GM21529 (cell line): ENCODE measurements at regions not wholly inside any gene's neighbourhood (a gene's known extent, or its start where the extent isn't known, plus 50 kb on each side); places are given as distances from the start of the nearest gene placed in this dataset.

Experiments
- ATAC-seq: cut with Tn5 transposase; IDR thresholded peaks from one replicate; pipeline ENCODE4 v1.9.1; 2021; ENCODE audit not compliant: unreplicated experiment

DNA sequence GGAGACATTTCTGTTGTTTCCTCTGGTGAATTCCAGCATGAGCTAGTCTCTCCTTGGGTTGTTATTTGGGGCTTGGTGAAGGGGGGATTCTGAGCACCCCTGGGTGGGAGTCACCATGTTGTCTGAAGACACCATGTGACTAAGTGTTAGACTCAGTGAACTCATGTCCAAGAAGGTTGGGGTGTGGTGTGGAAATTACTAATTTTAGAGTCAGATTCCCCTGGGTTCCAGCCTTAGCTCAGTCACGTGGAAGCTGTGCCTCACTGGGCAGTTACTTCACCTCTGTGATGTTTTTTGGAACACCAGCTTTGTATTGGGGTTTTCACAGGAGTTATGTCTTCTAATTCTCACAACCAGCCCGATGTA, 171.5 kb downstream of the RPLP1 start:
- ATAC-seq = no peak

DNA sequence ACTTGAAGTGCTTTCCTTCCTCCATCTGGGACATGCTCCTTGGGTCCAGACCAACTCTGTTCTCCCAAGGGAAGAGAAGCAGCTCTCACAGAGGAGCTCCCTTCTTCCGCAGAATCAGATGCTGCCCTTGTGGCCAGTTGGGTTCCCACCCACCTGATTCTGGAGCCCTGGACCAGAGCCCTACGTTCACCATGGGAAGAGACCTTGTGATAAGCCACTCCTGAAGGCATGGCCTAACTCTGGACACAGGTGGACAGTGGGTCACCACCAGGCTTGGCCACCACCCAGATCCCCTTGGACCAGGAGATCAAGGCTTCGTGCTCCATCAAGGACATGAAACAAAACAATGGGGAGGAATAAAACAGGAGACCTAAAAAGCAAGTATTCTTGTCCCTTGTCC, 172.2 kb downstream of the RPLP1 start:
- ATAC-seq = no peak

GRCh38 chr15:69625328-69625727, 172.7 kb downstream of the RPLP1 start:
- no peak for ATAC-seq

- no peak for ATAC-seq
These were observed 173.8 kb downstream of the RPLP1 start for GRCh38 chr15:69626095-69627066.

DNA sequence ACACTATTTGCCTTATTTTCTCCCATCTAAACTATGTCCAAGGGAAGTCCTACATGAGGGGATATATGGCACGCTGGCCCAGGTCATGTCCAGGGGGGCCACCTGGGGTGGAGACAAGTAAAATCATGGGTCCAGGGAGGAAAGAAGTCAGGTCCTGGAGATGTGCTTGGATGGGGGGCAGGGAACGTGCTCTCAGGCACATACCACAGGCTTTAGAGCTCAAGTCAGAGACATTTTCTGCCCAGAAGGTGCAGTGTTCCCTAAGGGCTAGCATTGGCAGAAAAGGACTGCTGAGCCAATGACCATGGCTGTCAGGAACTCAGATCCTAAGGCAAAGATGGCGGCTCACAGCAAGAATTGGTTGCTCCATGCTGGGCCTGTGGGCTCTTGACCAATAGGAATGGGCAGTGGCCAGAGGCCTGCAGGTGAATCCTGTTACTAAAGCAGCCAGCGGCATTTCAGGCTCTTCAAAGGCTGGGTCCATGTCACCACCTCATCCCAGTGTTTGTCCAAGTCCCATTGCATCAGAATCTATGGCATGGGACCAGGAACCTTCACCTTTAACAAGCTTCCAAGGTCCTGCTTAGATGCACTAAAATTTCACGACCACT, 175.0 kb downstream of the RPLP1 start:
- no peak for ATAC-seq

DNA sequence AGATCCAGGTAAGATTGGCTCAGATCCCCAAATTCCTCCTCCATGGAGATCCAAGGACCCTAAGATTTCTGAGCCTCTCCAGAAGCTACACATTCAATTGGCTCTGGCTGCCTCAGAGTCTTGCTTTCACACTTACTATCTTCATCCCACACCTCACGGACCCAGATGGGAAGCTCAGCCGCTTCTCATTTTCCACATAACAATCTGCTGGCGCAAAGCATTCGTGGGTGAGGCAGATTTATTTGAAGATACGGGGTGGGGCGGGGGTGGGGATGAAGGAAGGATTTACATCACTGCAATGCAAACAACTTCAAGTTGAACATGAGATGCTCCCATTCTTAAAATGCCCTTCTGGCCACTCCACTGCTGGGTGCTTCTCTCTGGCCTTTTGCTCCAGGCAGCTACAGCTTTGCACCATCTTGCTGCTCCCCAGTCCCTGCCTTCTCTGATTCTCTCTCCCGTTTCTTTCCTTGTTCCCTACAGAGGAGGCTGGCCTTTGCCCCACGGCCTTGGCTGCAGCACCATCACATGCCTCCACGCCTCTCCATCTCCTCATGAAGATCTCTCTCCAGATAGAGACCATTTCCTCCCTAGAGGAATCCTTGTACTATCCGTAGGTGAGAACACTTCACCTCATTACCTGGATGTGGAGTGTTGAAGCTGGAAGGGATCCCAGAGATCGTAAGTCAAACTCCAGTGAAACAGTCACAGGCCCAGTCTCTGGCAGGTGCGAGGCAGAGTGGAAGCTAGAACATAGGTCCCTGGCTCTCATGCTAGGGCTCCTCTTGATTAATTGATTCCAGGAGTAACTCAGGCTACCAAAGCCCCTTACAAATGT, 175.9 kb downstream of the RPLP1 start:
- ATAC-seq = no peak

GRCh38 chr15:69629631-69630161, 177.1 kb downstream of the RPLP1 start:
- no peak for ATAC-seq

DNA sequence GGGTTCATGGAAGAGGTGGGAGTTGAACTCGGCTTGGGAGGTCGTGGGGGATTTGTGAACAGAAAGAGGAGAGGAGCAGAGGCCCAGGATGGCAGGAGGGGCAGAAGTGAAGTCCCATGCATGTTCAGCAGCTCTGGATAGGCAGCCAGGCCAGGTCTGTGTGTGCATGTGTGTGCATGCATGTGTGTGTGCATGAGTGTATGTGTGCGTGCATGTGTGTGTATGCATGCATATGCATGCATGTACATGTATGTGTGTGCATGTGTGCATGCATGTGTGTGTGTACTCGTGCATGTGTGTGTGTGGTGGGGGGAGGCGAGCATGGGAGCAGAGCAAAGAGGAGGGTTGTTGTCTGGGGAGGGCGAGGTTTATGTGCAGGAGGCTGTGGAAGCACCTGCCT, 178.4 kb downstream of the RPLP1 start:
- ATAC-seq = no peak

DNA sequence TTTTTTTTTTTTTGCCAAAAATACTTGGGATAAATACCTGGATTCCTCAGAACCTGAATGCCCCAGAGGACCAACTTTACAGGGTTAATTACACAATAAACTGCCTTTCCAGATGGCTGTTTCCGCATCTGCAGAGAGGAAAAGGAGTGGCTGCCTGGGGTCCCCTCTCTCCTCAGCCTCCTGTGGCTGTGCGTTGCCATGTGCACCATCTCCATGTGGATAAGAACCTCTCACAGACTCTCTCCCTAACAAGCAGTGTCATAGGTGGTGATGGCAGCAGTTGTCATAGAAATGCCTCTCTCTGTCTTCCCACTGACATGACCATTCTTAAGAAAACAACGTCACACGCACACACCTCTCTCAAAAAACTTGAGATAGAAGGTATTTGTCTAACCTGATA, 179.4 kb downstream of the RPLP1 start:
- ATAC-seq = no peak

DNA sequence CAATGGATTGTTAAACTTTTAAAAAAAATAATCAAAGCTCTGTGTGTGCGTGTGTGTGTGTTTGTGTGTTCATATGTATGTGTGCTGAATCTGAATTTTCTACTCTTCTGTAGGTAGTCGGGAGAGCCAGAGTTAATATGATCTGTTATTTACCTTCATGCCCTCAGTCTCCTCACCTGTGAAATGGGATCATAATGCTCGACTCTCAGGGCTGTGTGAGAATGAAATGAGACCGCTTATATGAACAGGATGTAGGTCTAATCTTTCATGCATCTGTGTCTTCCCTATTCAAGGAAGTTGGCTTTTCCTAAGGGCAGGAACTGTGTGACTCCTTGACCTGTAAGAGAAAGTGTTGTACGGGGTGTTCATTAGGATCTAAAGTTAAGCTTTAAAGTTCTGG, 182.2 kb downstream of the RPLP1 start:
- ATAC-seq = no peak

GRCh38 chr15:69636169-69636915, 183.7 kb downstream of the RPLP1 start:
- ATAC-seq = no peak

- no peak for ATAC-seq
These were observed 185.2 kb downstream of the RPLP1 start for GRCh38 chr15:69637818-69638217.

- ATAC-seq = no peak
These were observed 190.9 kb downstream of the RPLP1 start for GRCh38 chr15:69643476-69643875.

GRCh38 chr15:69643971-69644370, 191.4 kb downstream of the RPLP1 start:
- ATAC-seq = no peak

DNA sequence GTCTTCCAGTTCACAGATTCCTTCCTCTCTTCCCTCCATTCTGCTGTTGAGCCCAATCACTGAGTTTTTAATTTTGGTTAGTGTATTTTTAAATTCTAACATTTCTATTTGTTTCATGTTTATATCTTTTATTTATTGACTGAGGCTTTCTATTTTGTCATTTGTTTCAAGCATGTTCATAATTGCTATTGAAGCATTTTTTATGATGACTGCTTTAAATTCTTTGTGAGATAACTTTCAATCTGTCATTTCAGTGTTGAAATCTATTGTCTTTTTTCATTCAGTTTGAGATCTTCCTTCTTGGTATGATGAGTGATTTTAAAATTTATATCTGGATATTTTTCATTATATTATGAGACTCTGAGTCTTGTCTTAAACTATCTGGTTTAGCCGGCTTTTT, 192.3 kb downstream of the RPLP1 start:
- ATAC-seq = no peak

DNA sequence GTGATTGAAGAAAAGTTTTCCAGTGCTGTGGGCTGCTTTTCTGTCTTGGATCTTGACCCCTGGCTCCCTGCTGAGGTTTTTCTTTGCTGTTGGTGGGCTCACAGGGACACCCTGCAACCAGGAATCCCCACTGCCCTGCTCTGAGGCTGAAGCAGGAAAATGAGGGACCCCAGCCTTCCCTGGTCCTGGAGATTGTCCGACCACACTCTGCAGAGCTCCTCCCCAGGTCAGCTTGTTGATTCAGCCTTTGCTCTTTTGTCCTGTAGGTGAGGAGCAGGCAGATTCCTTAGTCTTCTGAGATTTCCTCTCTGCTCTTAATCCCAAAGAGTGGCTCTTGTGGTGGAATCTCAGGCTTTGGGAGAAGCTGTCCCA, 194.5 kb downstream of the RPLP1 start:
- no peak for ATAC-seq

DNA sequence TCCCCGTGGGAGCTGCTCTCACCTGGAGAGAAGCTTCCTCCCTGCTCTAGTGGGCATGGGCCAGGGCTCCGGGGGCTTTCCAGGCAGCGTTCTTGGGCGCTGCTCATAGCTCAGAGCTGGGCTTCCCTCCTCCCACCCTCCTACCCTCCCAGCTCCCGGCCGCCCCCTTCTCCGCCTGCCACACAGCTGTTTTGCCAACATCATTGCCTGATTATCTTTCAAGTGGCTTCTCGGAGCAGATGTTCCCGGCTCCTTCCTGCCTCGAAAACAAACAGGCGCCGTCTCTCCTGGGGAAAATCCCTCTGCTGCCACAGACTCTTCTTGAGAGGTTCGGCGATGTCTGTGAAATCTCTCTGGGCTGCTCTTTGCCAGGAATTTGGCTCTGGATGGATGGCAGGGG, 195.6 kb downstream of the RPLP1 start:
- no peak for ATAC-seq

GRCh38 chr15:69648775-69649735, 196.4 kb downstream of the RPLP1 start:
- no peak for ATAC-seq

GRCh38 chr15:69652293-69652692, 199.7 kb downstream of the RPLP1 start:
- ATAC-seq = no peak
